Colonic mucosa (tissue), 4 donors: ENCODE measurements at regions not wholly inside any gene's neighbourhood (a gene's known extent, or its start where the extent isn't known, plus 50 kb on each side); places are given as distances from the start of the nearest gene placed in this dataset.

ENCODE experiments used
- DNase-seq: peaks from one replicate; pipeline ENCODE4 v3.0.0-alpha.2; 2020
- H3K27ac ChIP-seq: fragments of 200-600 bp; one replicate; pipeline ENCODE4 v1.8.0; 2021
- H3K27me3 ChIP-seq: fragments of 200-600 bp; one replicate; pipeline ENCODE4 v1.8.0; 2021
- H3K36me3 ChIP-seq: fragments of 200-600 bp; one replicate; pipeline ENCODE4 v1.8.0; 2021
- H3K4me1 ChIP-seq: fragments of 200-600 bp; one replicate; pipeline ENCODE4 v1.8.0; 2021; ENCODE audit warnings: mild to moderate bottlenecking
- H3K4me3 ChIP-seq: fragments of 200-600 bp; one replicate; pipeline ENCODE4 v1.8.0; 2021
- H3K9ac ChIP-seq, 2 donors: one replicate each; pipeline ENCODE4 v1.7.0; 2013; ENCODE audit warnings: control low read depth in 2 of 2, low read depth in 2 of 2, low read length in 2 of 2
- H3K9me3 ChIP-seq: fragments of 200-600 bp; one replicate; pipeline ENCODE4 v1.8.0; 2021
- CTCF ChIP-seq: fragments of 200-600 bp; IDR thresholded peaks from one replicate; pipeline ENCODE4 v1.8.0; 2022; ENCODE audit warnings: antibody characterized with exemption, mild to moderate bottlenecking
- intact Hi-C: fragments of 100-400 bp; cut with DNase I; formaldehyde crosslinking; loops from one replicate; pipeline ENCODE4 v1.14.1; 2022
- donor health status: healthy.
- donor health status: DM: no; HTN: no; CAD: no.
- donor health status: DM: no; HTN: no; CAD: no.

GRCh38 chr2:13015532-13016320 lies 299.0 kb downstream of the TRIB2 start:
- no peak for DNase-seq

GRCh38 chr2:13018490-13018889 lies 301.8 kb downstream of the TRIB2 start:
- intact Hi-C loops, result no loop called here
- H3K4me1 ChIP-seq, result no peaks in the 10 kb centered on the region
- H3K9me3 ChIP-seq, result no peaks in the 10 kb centered on the region

More at GRCh38 chr2:13015532-13016320, 299.0 kb downstream of the TRIB2 start:
- Histone ChIP-seq H3K9ac (no peak overlapping the region), H3K4me1 (no peaks in the 10 kb centered on the region), H3K27ac (no peak overlapping the region), H3K9me3 (no peaks in the 10 kb centered on the region), H3K36me3 (no peaks in the 10 kb centered on the region), H3K27me3 (no peaks in the 10 kb centered on the region), H3K4me3 (no peak overlapping the region)
- intact Hi-C loops, result no loop called here
- no peak for TF ChIP-seq CTCF

GRCh38 chr2:13019781-13020180 lies 303.0 kb downstream of the TRIB2 start:
- no peak for DNase-seq
- H3K36me3 ChIP-seq, result no peaks in the 10 kb centered on the region
- no peaks in the 10 kb centered on the region for H3K9me3 ChIP-seq
- H3K4me1 ChIP-seq, result no peaks in the 10 kb centered on the region
- H3K27me3 ChIP-seq, result no peaks in the 10 kb centered on the region
- H3K9ac ChIP-seq, result no peak overlapping the region
- intact Hi-C loops, result no loop called here
- H3K27ac ChIP-seq, result no peak overlapping the region
- no peak for TF ChIP-seq CTCF
- no peak overlapping the region for H3K4me3 ChIP-seq

More at GRCh38 chr2:13018490-13018889, 301.8 kb downstream of the TRIB2 start:
- no peak overlapping the region for H3K27ac ChIP-seq
- H3K36me3 ChIP-seq, result no peaks in the 10 kb centered on the region
- no peaks in the 10 kb centered on the region for H3K27me3 ChIP-seq
- no peak for TF ChIP-seq CTCF
- no peak overlapping the region for H3K4me3 ChIP-seq
- no peak overlapping the region for H3K9ac ChIP-seq
- no peak for DNase-seq

GRCh38 chr2:13020469-13020868 lies 303.7 kb downstream of the TRIB2 start:
- H3K36me3 ChIP-seq, result no peaks in the 10 kb centered on the region
- no peak overlapping the region for H3K9ac ChIP-seq
- no peaks in the 10 kb centered on the region for H3K9me3 ChIP-seq
- no peaks in the 10 kb centered on the region for H3K4me1 ChIP-seq
- intact Hi-C loops, result no loop called here
- no peak for TF ChIP-seq CTCF
- H3K27ac ChIP-seq, result no peak overlapping the region
- no peaks in the 10 kb centered on the region for H3K27me3 ChIP-seq
- no peak for DNase-seq
- no peak overlapping the region for H3K4me3 ChIP-seq

- Histone ChIP-seq H3K27me3 (no peaks in the 10 kb centered on the region), H3K36me3 (no peaks in the 10 kb centered on the region), H3K4me3 (no peak overlapping the region), H3K9me3 (no peaks in the 10 kb centered on the region), H3K9ac (no peak overlapping the region), H3K27ac (no peak overlapping the region), H3K4me1 (no peaks in the 10 kb centered on the region)
- DNase-seq, result no peak
- intact Hi-C loops, result no loop called here
- no peak for TF ChIP-seq CTCF
These were observed 304.8 kb downstream of the TRIB2 start for GRCh38 chr2:13021470-13021957.
